NCI-H2107 treated with DMSO at 0.1 percent for 48 hours (cell line): ENCODE measurements at regions not wholly inside any gene's neighbourhood (a gene's known extent, or its start where the extent isn't known, plus 50 kb on each side); places are given as distances from the start of the nearest gene placed in this dataset.
"Not testable (repeated sequence)": the region's sequence is repeated elsewhere in the genome, so short reads cannot be mapped to it uniquely, and the experiment has no call there.

ENCODE experiments used
- DNase-seq: peaks from one replicate; lab custom pipeline; 2025; ENCODE audit not compliant: unreplicated experiment; lab: John Stamatoyannopoulos, UW

GRCh38 chr10:131363416-131363815 is 51.9 kb upstream of the TCERG1L start:
- no peak for DNase-seq

DNA sequence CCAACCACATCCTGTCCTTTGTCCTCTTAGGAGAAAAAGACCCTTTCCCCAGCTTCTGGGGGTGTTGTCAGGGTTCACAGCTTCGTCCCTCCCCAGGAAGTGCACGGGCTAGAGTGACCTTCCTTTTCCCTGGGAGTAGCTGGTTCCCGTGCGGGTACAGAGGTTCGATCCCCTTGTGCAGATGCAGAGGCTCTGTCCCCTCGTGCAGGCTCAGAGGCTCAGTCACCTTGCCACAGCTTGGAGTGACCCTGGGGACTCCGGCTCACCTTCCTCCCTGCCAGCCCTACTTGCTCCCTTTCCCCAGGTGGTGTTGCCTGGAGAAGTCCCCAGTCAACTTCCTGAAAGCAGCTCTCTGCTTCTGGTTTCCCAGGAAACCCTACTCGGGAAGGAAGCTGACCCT is 60.0 kb upstream of the TCERG1L start:
- no peak for DNase-seq

- no peak for DNase-seq
These were observed 70.1 kb upstream of the TCERG1L start for GRCh38 chr10:131381576-131381975.

GRCh38 chr10:131385161-131385872 is 73.8 kb upstream of the TCERG1L start:
- not testable (repeated sequence) for DNase-seq

DNA sequence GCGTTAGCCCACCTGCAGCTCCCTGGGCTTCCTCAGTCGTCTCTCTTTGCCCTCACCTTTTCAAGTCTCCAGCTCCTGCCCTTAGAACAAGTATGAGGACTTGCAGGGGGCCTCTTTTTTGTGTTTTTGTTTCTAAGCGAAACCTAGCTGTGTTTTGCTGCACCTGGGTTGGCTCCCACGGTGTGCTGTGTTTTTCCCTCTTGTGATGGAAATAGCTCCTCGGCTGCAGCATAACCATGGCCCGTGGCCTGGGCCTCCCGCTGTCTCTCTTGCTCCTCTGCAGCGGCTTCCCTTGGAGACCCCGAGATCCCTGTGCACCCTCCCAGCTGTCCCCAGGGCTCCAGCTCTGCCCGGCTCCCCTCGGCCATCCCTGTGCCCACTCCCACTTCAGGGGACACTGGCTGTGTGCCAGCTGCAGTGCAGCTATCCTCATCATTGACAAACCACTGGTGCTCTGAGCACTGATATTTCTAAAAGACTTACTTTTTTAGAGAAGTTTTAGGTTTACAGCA is 75.6 kb upstream of the TCERG1L start:
- no peak for DNase-seq

DNA sequence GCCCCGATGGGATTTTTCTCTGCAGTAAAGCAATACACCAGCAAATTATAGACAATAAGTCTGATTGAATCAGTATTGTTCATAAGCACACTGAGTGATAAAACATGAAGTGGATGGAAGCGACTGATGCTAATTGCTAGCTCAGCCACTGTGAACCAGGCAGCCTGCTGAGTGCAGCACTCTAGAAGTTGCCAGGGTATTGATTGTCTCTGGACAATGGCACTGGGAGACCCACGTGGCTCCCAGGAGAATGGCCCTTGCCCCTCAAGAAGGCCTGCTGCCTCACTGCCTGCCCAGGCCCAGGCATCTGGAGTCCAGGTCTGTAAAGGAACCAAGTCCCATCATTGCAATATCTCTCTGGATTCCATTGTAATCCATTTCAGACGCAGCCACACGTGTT is 80.4 kb upstream of the TCERG1L start:
- DNase-seq: no peak

DNA sequence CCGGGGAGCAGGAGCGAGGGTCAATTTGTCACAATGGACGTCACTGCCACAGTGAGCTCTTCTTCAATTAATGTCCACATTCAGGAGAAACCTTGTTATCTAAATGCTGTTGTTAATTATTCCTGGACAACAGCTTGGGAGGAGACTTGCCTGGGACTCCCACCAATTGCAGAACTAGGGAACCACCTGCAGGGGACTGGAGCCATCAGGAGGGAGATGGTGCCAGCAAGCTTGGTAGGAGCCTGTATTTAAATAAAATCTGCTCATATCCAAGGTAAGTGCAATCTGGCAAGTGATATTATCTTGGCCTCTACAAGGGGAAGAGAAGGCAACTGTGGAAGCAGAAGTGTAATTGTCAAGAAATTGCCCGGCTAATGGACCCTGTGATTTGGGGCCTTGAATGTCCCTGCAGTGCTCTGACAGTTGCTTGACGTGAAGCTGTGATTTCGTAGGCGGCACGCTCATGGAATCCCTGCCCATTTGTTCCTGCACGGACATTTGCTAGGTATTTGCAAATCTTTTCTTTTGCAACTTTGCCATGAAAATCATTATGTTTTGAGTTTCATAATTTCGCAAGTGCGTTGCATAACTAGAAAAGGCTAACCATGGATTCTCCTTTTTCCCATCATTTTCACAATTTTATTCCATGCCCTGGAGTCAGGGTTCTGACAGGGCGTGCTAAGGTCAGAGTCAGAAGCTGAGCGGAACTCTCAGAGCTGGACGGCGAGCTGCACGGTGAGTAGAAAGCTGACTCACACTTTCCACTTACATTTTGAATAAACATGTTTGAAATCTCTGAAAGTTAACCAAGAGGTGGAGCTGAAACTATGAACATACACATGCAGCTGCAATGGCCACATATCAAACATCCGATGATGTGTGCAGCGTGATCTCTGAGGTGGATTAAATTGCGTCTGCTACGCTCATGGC is 84.9 kb upstream of the TCERG1L start:
- no peak for DNase-seq

GRCh38 chr10:131398166-131398565 is 86.6 kb upstream of the TCERG1L start:
- no peak for DNase-seq

DNA sequence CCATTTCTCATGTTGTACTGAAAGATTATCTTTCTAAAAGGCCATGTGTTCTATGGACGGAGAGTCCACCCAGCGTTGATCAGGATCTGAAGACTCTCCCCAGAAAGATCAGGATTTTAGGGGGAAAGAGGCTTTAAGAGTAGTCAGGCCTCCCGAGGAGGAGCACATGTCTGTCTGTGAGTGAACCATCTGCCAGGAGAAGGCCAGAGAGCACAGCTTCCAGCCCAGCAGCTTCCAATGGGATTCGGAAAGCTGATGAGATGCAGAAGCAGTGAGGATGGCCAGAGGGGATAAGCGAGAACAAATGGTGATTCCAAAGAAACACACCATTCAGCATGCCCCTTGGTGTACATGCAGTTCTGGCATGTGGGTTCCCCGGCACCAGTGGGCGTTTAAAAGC is 88.5 kb upstream of the TCERG1L start:
- DNase-seq: no peak

DNA sequence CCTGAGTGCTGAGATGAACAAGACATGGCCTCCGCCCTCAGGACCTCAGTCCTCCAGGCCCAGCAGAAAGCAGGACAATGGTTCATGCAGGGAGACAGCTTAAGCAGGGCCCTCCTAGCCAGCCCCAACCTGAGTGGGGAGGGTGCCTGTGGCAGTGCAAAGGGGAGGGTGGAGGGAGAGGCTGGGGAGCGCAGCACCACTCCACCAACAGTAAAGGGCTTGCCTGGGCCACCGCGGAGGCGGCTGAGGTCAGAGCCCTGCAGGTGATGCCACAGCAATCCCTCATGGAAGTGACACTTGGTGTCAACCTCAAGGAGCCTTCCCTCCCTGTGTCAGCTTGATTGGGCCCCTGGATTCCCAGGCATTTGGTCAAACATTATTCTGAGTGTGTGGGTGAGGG is 89.0 kb upstream of the TCERG1L start:
- DNase-seq: no peak

DNA sequence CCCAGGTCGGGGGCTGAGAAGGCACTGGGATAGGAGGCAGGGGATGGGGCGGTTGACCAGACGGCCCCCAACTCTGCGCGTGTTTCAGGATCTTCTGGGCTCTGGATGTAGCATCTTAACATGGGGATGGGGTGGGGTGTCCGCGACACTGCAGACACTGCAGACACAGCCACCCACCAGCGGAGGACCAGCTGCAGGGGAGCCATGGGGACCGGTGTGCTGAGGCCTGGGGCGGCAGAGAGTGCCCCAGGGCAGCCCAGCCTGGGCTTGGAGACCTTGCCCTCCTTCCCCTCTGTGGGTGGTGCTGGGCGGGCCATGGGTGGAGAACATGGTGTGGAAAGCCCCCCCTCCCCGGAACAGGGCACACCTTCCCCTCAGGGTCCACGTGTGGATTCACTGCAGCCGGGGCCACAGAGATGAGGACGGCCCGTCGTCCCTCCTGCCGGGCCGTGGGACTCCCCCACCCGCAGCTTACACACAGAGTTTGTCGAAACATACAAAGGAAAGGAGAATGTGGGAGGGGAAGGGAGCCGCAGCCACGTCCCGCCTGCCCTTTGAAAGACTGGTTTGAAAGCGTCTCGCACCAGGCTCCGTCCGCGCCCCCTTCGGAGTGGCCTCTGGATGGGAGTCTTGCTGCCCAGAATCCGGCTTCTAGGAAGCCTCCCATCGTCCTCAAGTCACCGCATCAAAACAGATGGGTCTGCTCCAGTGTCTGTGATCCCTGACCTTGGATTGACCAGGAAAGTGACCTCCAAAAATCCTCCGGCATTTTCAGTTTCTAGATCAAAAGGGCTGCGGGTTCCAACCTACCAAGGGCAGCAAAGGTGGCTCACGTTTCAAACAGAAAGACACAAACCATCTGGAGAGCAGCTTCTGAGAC is 91.5 kb upstream of the TCERG1L start:
- no peak for DNase-seq

DNA sequence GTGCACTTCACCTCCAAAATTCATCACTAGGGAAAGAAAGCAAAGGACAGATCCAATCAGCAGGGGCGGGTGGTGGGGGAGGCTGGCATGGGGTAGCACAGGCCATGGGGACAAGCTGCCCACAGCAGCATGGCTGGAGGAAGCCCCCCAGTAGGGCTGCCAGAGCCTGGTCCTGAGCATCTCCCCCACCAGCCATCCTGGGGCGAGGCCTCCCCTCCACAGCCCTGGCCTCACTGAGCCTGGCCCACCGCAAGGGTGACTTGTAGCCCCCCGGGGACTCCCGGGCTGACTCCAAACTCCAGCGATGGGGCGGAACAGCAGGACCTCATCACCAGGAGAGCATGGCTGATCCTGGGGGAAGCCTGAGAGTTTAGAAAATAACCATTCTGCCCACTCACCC is 92.4 kb upstream of the TCERG1L start:
- no peak for DNase-seq

GRCh38 chr10:131404886-131405285 is 93.4 kb upstream of the TCERG1L start:
- no peak for DNase-seq

DNA sequence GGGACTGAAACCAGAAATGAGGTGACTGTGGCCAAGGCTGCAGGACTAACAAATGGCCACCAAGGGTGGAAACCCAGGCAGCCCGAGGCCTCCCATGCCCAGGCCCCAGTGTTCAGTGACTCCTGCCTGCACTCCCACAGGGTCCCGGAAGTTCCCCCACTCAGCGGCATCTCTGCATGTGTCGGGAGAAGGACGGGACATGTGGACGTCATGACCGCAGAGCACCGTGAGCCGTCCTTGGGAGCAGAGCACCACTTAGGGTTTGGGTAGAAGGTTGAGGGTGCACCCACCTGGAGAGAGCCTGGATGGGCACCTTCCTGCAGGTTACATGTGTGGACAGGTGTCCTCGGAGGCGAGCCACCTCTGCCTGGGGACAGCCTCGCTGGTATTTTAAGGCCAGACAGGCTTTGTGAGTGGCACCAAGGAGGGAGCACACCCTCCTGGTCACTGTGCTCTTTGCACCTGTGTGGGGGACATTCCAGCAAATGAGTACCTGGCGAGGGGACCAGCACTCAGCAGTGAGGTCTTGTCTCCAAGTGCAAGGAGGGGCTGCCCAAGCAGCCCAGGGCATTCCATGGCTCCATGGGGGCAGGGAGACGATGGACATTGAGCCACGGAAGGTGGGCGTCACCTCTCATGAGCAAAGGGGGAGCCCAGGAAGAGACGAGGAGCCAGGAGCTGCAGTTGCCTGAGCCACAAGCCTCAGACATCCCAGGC is 95.3 kb upstream of the TCERG1L start:
- no peak for DNase-seq

DNA sequence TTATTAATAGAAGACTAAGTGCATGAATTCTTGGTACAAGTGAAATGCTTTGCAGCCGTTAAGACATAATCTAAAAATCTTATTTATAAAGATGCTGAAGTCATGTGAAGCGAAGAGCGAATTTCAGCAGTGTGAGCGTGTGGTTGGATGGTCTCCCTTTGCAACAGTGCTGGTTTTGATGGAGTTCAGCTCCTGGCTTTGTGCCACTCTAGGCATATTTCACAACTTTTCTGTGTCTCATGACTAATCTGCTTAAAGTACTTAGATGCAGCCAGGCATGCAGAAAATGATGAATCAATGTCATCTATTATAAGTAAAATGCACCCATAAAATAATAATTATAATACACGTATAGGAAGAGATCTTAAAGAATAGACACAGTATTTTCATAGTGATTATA is 107.2 kb upstream of the TCERG1L start:
- DNase-seq: no peak

DNA sequence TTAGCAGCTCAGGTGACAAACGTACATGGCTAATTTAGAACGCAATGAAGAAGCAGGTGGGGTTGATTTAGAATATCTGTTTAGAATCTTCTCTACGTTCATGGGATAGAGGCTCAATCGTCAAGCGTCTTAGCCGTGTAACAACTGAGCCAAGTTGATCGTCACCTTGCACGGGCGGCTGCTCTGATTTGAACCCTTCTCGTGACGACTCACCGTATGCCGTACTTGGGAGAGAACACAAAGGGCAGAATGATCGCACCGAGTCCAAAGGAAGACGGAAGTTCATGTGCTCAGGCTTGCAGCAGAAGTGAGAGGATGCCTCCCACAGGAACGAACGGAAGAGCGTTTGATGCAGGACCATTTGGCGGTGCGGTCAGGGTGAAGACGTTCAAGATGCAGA is 108.3 kb upstream of the TCERG1L start:
- no peak for DNase-seq

GRCh38 chr10:131420867-131421266 is 109.3 kb upstream of the TCERG1L start:
- no peak for DNase-seq

- DNase-seq: no peak
These were observed 109.9 kb upstream of the TCERG1L start for GRCh38 chr10:131421381-131421780.

GRCh38 chr10:131422731-131423130 is 111.2 kb upstream of the TCERG1L start:
- DNase-seq: no peak

DNA sequence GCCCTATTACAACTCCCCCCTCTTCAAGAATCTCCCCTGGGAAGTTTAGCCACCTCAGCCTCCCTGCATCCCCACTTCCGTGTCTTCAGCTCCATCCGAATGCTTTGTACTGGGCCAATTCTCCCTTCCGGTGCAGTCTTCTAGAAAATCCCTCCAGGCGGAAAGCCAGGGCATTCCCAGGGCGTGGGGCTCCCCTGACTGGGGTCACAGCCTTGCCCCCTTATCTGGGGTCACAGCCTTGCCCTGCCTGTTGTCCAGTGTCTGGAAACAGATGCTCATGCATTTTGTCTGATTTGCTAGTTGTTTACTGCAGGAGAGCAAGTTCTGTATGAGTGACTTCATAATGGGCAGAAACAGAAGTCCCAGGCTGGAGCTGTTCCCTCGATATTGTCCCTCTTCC is 112.5 kb upstream of the TCERG1L start:
- DNase-seq: no peak
